ENCODE measurements at regions not wholly inside any gene's neighbourhood (a gene's known extent, or its start where the extent isn't known, plus 50 kb on each side); places are given as distances from the start of the nearest gene placed in this dataset.

DNA sequence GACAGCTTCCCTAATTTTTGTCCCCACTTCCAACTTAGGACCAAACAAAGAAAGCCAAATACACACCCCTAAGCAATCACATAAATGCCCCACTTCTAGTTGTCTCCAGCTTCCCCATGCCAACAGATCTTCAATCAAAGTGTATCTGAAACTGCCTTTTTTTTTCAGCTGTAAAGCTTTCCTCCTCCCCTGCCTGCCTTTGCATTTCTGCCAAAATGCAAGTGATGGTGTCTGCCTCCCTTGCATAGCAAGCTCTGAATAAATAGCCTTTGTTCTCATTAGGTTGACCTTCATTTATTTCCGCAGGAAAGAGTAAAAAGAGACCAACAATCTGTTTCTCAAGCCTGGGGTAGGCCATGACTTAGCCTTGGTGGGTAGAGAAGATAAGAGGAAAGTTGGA, 459.4 kb downstream of the GPAM start:
- Histone ChIP-seq H3K36me3 (ENCODE audit: control insufficient read depth in 2 of 2, insufficient read depth in 2 of 2, low read length in 1 of 2) (no peaks in the 10 kb centered on the region), H3K9ac (ENCODE audit: control insufficient read depth, insufficient read depth, low read length) (no peak overlapping the region), H3K4me3 (no peak overlapping the region), H3K79me2 (ENCODE audit: control insufficient read depth, insufficient read depth, low read length) (no peaks in the 10 kb centered on the region), H2AFZ (ENCODE audit: control insufficient read depth, low read depth, low read length) (no peak overlapping the region), H4K20me1 (ENCODE audit: control insufficient read depth, insufficient read depth) (no peaks in the 10 kb centered on the region), H3K4me2 (ENCODE audit: control insufficient read depth, insufficient read depth) (no peak overlapping the region), H3K9me3 (replicated peaks; ENCODE audit: control insufficient read depth, insufficient read depth, low read length) (no peaks in the 10 kb centered on the region), H3K27me3 (replicated peaks in 1 of 2; ENCODE audit: control insufficient read depth in 2 of 2, insufficient read depth in 2 of 2, low read length in 1 of 2) (no peaks in the 10 kb centered on the region), H3K4me1 (ENCODE audit: control insufficient read depth, insufficient read depth, low read length) (no peaks in the 10 kb centered on the region), H3K27ac (ENCODE audit: control insufficient read depth, insufficient read depth) (no peak overlapping the region)
- intact Hi-C loops (cut with micrococcal nuclease; ENCODE audit: unreplicated experiment) (no loop called here), in situ Hi-C loops (cut with MboI) (no loop called here)
- DNase-seq (ENCODE audit: low read depth, low spot score): no peak
- ChIA-PET RAD21 (ENCODE audit: unreplicated experiment) (no interaction called here), SMC1A (ENCODE audit: uncharacterized antibody, unreplicated experiment) (no interaction called here), POLR2A (no interaction called here), CTCF (no interaction called here)
- no peak for FAIRE-seq
- no TSS peak for BruUV-seq (replicated peaks)
- WGBS (ENCODE audit: insufficient coverage, insufficient replicate concordance, low lambda C conversion rate, missing lambda C conversion rate): 0% methylated on average over 1 of the region's 1 CpG
- ATAC-seq: no peak
- TF ChIP-seq EGR1 (IDR thresholded peaks at IDR 0.05; ENCODE audit: borderline replicate concordance in 1 of 2, low read depth in 2 of 2, low read length in 2 of 2) (no peak), MTA2 (IDR thresholded peaks at IDR 0.05; ENCODE audit: low read depth) (no peak), SMC3 (IDR thresholded peaks at IDR 0.05; ENCODE audit: borderline replicate concordance, low read length) (no peak), JUND (IDR thresholded peaks at IDR 0.05; ENCODE audit: low read depth, low read length) (no peak), EP300 (IDR thresholded peaks at IDR 0.05; ENCODE audit: borderline replicate concordance in 1 of 2, control insufficient read depth in 1 of 2, low read depth in 2 of 2, low read length in 2 of 2) (no peak), FOXM1 (IDR thresholded peaks at IDR 0.05; ENCODE audit: low read depth, low read length) (no peak), TCF3 (IDR thresholded peaks at IDR 0.05; ENCODE audit: borderline replicate concordance, insufficient read depth, low read depth, low read length) (no peak), SPI1 (IDR thresholded peaks at IDR 0.05; ENCODE audit: borderline replicate concordance, insufficient read depth, low read depth, low read length) (no peak), IKZF1 (conservative IDR thresholded peaks at IDR 0.05) (no peak)
- TF ChIP-seq, protein P1, sequence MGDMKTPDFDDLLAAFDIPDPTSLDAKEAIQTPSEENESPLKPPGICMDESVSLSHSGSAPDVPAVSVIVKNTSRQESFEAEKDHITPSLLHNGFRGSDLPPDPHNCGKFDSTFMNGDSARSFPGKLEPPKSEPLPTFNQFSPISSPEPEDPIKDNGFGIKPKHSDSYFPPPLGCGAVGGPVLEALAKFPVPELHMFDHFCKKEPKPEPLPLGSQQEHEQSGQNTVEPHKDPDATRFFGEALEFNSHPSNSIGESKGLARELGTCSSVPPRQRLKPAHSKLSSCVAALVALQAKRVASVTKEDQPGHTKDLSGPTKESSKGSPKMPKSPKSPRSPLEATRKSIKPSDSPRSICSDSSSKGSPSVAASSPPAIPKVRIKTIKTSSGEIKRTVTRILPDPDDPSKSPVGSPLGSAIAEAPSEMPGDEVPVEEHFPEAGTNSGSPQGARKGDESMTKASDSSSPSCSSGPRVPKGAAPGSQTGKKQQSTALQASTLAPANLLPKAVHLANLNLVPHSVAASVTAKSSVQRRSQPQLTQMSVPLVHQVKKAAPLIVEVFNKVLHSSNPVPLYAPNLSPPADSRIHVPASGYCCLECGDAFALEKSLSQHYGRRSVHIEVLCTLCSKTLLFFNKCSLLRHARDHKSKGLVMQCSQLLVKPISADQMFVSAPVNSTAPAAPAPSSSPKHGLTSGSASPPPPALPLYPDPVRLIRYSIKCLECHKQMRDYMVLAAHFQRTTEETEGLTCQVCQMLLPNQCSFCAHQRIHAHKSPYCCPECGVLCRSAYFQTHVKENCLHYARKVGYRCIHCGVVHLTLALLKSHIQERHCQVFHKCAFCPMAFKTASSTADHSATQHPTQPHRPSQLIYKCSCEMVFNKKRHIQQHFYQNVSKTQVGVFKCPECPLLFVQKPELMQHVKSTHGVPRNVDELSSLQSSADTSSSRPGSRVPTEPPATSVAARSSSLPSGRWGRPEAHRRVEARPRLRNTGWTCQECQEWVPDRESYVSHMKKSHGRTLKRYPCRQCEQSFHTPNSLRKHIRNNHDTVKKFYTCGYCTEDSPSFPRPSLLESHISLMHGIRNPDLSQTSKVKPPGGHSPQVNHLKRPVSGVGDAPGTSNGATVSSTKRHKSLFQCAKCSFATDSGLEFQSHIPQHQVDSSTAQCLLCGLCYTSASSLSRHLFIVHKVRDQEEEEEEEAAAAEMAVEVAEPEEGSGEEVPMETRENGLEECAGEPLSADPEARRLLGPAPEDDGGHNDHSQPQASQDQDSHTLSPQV (IDR thresholded peaks at IDR 0.05): no peak
- TF ChIP-seq, protein P2, sequence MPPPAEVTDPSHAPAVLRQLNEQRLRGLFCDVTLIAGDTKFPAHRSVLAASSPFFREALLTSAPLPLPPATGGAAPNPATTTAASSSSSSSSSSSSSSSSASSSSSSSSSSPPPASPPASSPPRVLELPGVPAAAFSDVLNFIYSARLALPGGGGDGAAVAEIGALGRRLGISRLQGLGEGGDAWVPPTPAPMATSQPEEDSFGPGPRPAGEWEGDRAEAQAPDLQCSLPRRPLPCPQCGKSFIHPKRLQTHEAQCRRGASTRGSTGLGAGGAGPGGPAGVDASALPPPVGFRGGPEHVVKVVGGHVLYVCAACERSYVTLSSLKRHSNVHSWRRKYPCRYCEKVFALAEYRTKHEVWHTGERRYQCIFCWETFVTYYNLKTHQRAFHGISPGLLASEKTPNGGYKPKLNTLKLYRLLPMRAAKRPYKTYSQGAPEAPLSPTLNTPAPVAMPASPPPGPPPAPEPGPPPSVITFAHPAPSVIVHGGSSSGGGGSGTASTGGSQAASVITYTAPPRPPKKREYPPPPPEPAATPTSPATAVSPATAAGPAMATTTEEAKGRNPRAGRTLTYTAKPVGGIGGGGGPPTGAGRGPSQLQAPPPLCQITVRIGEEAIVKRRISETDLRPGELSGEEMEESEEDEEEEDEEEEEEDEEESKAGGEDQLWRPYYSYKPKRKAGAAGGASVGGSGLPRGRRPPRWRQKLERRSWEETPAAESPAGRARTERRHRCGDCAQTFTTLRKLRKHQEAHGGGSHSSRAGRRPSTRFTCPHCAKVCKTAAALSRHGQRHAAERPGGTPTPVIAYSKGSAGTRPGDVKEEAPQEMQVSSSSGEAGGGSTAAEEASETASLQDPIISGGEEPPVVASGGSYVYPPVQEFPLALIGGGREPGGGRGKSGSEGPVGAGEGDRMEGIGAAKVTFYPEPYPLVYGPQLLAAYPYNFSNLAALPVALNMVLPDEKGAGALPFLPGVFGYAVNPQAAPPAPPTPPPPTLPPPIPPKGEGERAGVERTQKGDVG (CRISPR knock-in tag; IDR thresholded peaks at IDR 0.05): no peak
- TF ChIP-seq, protein P3, sequence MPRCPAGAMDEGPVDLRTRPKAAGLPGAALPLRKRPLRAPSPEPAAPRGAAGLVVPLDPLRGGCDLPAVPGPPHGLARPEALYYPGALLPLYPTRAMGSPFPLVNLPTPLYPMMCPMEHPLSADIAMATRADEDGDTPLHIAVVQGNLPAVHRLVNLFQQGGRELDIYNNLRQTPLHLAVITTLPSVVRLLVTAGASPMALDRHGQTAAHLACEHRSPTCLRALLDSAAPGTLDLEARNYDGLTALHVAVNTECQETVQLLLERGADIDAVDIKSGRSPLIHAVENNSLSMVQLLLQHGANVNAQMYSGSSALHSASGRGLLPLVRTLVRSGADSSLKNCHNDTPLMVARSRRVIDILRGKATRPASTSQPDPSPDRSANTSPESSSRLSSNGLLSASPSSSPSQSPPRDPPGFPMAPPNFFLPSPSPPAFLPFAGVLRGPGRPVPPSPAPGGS (IDR thresholded peaks at IDR 0.05; ENCODE audit: borderline replicate concordance, insufficient read depth, low read depth, low read length, poor library complexity, severe bottlenecking): no peak
- TF ChIP-seq, protein P4, sequence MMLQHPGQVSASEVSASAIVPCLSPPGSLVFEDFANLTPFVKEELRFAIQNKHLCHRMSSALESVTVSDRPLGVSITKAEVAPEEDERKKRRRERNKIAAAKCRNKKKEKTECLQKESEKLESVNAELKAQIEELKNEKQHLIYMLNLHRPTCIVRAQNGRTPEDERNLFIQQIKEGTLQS (IDR thresholded peaks at IDR 0.05; ENCODE audit: borderline replicate concordance, extremely low read depth, low read depth, low read length): no peak
- TF ChIP-seq, protein P5, sequence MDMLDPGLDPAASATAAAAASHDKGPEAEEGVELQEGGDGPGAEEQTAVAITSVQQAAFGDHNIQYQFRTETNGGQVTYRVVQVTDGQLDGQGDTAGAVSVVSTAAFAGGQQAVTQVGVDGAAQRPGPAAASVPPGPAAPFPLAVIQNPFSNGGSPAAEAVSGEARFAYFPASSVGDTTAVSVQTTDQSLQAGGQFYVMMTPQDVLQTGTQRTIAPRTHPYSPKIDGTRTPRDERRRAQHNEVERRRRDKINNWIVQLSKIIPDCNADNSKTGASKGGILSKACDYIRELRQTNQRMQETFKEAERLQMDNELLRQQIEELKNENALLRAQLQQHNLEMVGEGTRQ (IDR thresholded peaks at IDR 0.05; ENCODE audit: borderline replicate concordance, low read depth, low read length): no peak
